RWPE2 (cell line): ENCODE measurements at regions not wholly inside any gene's neighbourhood (a gene's known extent, or its start where the extent isn't known, plus 50 kb on each side); places are given as distances from the start of the nearest gene placed in this dataset.

ENCODE experiments used
- ATAC-seq: fragments of 200-7000 bp; cut with Tn5 transposase; 3 replicates; pipeline ENCODE4 v1.9.1; 2021; ENCODE audit warnings: low read depth
- DNase-seq: peaks from one replicate; pipeline ENCODE4 v3.0.0-alpha.2; 2020; ENCODE audit warnings: low spot score
- H3K27ac ChIP-seq: fragments of 450-650 bp; 2 replicates; pipeline ENCODE4 v1.5.1; 2017; ENCODE audit warnings: mild to moderate bottlenecking; ENCODE audit not compliant: poor library complexity, severe bottlenecking
- H3K27me3 ChIP-seq: fragments of 250-450 bp; sonication (Bioruptor Pico); 2 replicates; pipeline ENCODE4 v1.5.1; 2021; ENCODE audit warnings: mild to moderate bottlenecking, moderate library complexity; ENCODE audit not compliant: insufficient read depth, poor library complexity, severe bottlenecking
- H3K36me3 ChIP-seq: fragments of 250-450 bp; sonication (Bioruptor Pico); 2 replicates; pipeline ENCODE4 v1.5.1; 2020; ENCODE audit warnings: low read depth, mild to moderate bottlenecking, moderate library complexity
- H3K4me1 ChIP-seq: fragments of 250-450 bp; sonication (Bioruptor Pico); 2 replicates; pipeline ENCODE4 v1.5.1; 2021; ENCODE audit warnings: mild to moderate bottlenecking, moderate library complexity; ENCODE audit not compliant: insufficient read depth, poor library complexity, severe bottlenecking
- H3K4me3 ChIP-seq: fragments of 250-450 bp; sonication (Bioruptor Pico); 2 replicates; pipeline ENCODE4 v1.5.1; 2021; ENCODE audit warnings: mild to moderate bottlenecking, moderate library complexity; ENCODE audit not compliant: severe bottlenecking
- H3K9me3 ChIP-seq: fragments of 250-450 bp; sonication (Bioruptor Pico); 2 replicates; pipeline ENCODE4 v1.5.1; 2021; ENCODE audit warnings: mild to moderate bottlenecking, moderate library complexity; ENCODE audit not compliant: severe bottlenecking
- CTCF ChIP-seq: fragments of 450-650 bp; IDR thresholded peaks from one replicate; pipeline ENCODE4 v1.5.1; 2017; ENCODE audit warnings: mild to moderate bottlenecking, moderate library complexity; ENCODE audit not compliant: poor library complexity, severe bottlenecking

- ATAC-seq = no peak
- H3K9me3 ChIP-seq = no peaks in the 10 kb centered on the region
Observed at GRCh38 chr5:153118018-153118417, 372.5 kb upstream of the GRIA1 start.

GRCh38 chr5:153122403-153122802 lies 368.1 kb upstream of the GRIA1 start:
- ATAC-seq (no peak), DNase-seq (no peak)
- Histone ChIP-seq H3K4me3 (no peak overlapping the region), H3K4me1 (no peaks in the 10 kb centered on the region), H3K27ac (no peak overlapping the region), H3K27me3 (no peaks in the 10 kb centered on the region), H3K9me3 (no peaks in the 10 kb centered on the region), H3K36me3 (no peaks in the 10 kb centered on the region)
- no peak for TF ChIP-seq CTCF

More at GRCh38 chr5:153118018-153118417, 372.5 kb upstream of the GRIA1 start:
- Histone ChIP-seq H3K27me3 (no peaks in the 10 kb centered on the region), H3K4me1 (no peaks in the 10 kb centered on the region), H3K36me3 (no peaks in the 10 kb centered on the region), H3K4me3 (no peak overlapping the region), H3K27ac (no peak overlapping the region)
- TF ChIP-seq CTCF = no peak
- DNase-seq = no peak

GRCh38 chr5:153130296-153130695 lies 360.2 kb upstream of the GRIA1 start:
- Histone ChIP-seq H3K27ac (no peak overlapping the region), H3K27me3 (no peaks in the 10 kb centered on the region), H3K36me3 (no peaks in the 10 kb centered on the region), H3K4me3 (no peak overlapping the region), H3K4me1 (peaks cover 4% of the 10 kb centered on the region), H3K9me3 (no peaks in the 10 kb centered on the region)
- DNase-seq = no peak
- TF ChIP-seq CTCF = no peak
- ATAC-seq = no peak

DNA sequence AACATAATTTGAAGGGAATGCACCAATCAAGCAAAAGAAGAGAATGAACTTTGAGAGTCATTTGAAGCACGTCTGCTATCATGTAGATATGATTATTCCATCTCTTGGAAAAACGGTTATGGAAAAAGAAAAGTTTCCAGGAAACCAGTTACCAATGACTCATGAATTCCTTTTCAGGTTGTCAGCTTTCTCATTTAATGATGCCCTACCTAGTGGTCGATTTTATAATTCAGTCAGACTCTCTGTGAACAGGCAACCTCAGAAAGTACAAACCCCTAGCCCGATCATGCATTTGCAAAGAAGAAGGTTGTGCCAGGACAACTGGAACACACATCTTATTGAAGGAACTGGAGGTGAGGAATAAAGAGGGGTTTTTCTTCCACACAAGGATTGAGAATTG lies 355.1 kb upstream of the GRIA1 start:
- Histone ChIP-seq H3K4me1 (peaks cover 10% of the 10 kb centered on the region), H3K4me3 (no peak overlapping the region), H3K9me3 (no peaks in the 10 kb centered on the region), H3K36me3 (no peaks in the 10 kb centered on the region), H3K27ac (peak overlapping the region; percentile 2), H3K27me3 (no peaks in the 10 kb centered on the region)
- peak; percentile 46 for TF ChIP-seq CTCF
- peak; percentile 96 for ATAC-seq
- no peak for DNase-seq

- Histone ChIP-seq H3K36me3 (no peaks in the 10 kb centered on the region), H3K27me3 (no peaks in the 10 kb centered on the region), H3K4me3 (no peak overlapping the region), H3K9me3 (no peaks in the 10 kb centered on the region), H3K27ac (no peak overlapping the region), H3K4me1 (peaks cover 10% of the 10 kb centered on the region)
- DNase-seq (no peak), ATAC-seq (no peak)
- no peak for TF ChIP-seq CTCF
Observed at GRCh38 chr5:153136910-153137614, 353.4 kb upstream of the GRIA1 start.
